WTC11 (cell line): ENCODE measurements at regions not wholly inside any gene's neighbourhood (a gene's known extent, or its start where the extent isn't known, plus 50 kb on each side); places are given as distances from the start of the nearest gene placed in this dataset.

Experiments
- FOXP1 ChIP-seq: sonication (generic); formaldehyde crosslinking; IDR thresholded peaks from 2 replicates; pipeline ENCODE4 v1.8.0; 2022; ENCODE audit warnings: missing genetic modification reagents, mild to moderate bottlenecking, moderate library complexity, borderline replicate concordance
- IRF2 ChIP-seq: sonication (generic); formaldehyde crosslinking; IDR thresholded peaks from 2 replicates; pipeline ENCODE4 v1.8.0; 2022; ENCODE audit warnings: low read depth, missing genetic modification reagents, borderline replicate concordance
- NR2C2 ChIP-seq: sonication (generic); formaldehyde crosslinking; IDR thresholded peaks from 2 replicates; pipeline ENCODE4 v1.8.0; 2022; ENCODE audit warnings: mild to moderate bottlenecking, missing genetic modification reagents
- ZNF317 ChIP-seq: sonication (generic); formaldehyde crosslinking; IDR thresholded peaks from 2 replicates; pipeline ENCODE4 v1.8.1; 2023; ENCODE audit warnings: low read depth, mild to moderate bottlenecking, moderate library complexity, missing genetic modification reagents, borderline replicate concordance
- TF ChIP-seq, protein P1 (sequence below): fragments of 200-600 bp; IDR thresholded peaks from 2 replicates; pipeline ENCODE4 v1.8.0; 2022; ENCODE audit warnings: antibody characterized with exemption
- TF ChIP-seq, protein P2 (sequence below): sonication (generic); formaldehyde crosslinking; IDR thresholded peaks from 2 replicates; pipeline ENCODE4 v1.8.0; 2022; ENCODE audit warnings: missing genetic modification reagents
- TF ChIP-seq, protein P3 (sequence below): sonication (generic); formaldehyde crosslinking; IDR thresholded peaks from 2 replicates; pipeline ENCODE4 v1.8.1; 2023; ENCODE audit warnings: mild to moderate bottlenecking, missing genetic modification reagents, borderline replicate concordance
- TF ChIP-seq, protein P4 (sequence below): fragments of 250-450 bp; sonication (Bioruptor Pico); IDR thresholded peaks from 2 replicates; pipeline ENCODE4 v1.9.0; 2021; ENCODE audit warnings: mild to moderate bottlenecking
- TF ChIP-seq, protein P5 (sequence below): sonication (generic); formaldehyde crosslinking; IDR thresholded peaks from 2 replicates; pipeline ENCODE4 v1.8.1; 2022; ENCODE audit warnings: mild to moderate bottlenecking, missing genetic modification reagents, moderate library complexity, borderline replicate concordance
- TF ChIP-seq, protein P6 (sequence below): sonication (generic); formaldehyde crosslinking; IDR thresholded peaks from 2 replicates; pipeline ENCODE4 v1.8.1; 2022; ENCODE audit warnings: mild to moderate bottlenecking, moderate library complexity, missing genetic modification reagents

DNA sequence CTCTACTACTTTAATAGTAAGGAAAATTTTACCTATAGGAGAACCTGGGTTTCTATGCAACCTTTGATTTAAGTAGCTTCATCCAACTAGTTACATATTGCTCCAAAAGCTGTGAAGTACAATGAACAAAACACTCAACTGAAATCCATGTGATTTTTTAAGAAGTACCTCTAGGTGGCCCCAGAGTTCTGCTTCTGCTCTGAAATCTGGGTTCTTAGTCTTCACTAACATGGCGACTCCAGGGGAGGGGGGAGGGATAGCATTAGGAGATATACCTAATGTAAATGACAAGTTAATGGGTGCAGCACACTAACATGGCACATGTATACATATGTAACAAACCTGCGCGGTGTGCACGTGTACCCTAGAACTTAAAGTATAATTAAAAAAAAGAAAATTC, 73.4 kb upstream of the MAGEB2 start:
- no peak for TF ChIP-seq ZNF317 (CRISPR knock-in tag)
- TF ChIP-seq, protein P1, sequence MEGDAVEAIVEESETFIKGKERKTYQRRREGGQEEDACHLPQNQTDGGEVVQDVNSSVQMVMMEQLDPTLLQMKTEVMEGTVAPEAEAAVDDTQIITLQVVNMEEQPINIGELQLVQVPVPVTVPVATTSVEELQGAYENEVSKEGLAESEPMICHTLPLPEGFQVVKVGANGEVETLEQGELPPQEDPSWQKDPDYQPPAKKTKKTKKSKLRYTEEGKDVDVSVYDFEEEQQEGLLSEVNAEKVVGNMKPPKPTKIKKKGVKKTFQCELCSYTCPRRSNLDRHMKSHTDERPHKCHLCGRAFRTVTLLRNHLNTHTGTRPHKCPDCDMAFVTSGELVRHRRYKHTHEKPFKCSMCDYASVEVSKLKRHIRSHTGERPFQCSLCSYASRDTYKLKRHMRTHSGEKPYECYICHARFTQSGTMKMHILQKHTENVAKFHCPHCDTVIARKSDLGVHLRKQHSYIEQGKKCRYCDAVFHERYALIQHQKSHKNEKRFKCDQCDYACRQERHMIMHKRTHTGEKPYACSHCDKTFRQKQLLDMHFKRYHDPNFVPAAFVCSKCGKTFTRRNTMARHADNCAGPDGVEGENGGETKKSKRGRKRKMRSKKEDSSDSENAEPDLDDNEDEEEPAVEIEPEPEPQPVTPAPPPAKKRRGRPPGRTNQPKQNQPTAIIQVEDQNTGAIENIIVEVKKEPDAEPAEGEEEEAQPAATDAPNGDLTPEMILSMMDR, result no peak
- TF ChIP-seq, protein P2, sequence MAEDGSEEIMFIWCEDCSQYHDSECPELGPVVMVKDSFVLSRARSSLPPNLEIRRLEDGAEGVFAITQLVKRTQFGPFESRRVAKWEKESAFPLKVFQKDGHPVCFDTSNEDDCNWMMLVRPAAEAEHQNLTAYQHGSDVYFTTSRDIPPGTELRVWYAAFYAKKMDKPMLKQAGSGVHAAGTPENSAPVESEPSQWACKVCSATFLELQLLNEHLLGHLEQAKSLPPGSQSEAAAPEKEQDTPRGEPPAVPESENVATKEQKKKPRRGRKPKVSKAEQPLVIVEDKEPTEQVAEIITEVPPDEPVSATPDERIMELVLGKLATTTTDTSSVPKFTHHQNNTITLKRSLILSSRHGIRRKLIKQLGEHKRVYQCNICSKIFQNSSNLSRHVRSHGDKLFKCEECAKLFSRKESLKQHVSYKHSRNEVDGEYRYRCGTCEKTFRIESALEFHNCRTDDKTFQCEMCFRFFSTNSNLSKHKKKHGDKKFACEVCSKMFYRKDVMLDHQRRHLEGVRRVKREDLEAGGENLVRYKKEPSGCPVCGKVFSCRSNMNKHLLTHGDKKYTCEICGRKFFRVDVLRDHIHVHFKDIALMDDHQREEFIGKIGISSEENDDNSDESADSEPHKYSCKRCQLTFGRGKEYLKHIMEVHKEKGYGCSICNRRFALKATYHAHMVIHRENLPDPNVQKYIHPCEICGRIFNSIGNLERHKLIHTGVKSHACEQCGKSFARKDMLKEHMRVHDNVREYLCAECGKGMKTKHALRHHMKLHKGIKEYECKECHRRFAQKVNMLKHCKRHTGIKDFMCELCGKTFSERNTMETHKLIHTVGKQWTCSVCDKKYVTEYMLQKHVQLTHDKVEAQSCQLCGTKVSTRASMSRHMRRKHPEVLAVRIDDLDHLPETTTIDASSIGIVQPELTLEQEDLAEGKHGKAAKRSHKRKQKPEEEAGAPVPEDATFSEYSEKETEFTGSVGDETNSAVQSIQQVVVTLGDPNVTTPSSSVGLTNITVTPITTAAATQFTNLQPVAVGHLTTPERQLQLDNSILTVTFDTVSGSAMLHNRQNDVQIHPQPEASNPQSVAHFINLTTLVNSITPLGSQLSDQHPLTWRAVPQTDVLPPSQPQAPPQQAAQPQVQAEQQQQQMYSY (CRISPR knock-in tag), result no peak
- TF ChIP-seq FOXP1 (CRISPR knock-in tag), result no peak
- TF ChIP-seq, protein P3, sequence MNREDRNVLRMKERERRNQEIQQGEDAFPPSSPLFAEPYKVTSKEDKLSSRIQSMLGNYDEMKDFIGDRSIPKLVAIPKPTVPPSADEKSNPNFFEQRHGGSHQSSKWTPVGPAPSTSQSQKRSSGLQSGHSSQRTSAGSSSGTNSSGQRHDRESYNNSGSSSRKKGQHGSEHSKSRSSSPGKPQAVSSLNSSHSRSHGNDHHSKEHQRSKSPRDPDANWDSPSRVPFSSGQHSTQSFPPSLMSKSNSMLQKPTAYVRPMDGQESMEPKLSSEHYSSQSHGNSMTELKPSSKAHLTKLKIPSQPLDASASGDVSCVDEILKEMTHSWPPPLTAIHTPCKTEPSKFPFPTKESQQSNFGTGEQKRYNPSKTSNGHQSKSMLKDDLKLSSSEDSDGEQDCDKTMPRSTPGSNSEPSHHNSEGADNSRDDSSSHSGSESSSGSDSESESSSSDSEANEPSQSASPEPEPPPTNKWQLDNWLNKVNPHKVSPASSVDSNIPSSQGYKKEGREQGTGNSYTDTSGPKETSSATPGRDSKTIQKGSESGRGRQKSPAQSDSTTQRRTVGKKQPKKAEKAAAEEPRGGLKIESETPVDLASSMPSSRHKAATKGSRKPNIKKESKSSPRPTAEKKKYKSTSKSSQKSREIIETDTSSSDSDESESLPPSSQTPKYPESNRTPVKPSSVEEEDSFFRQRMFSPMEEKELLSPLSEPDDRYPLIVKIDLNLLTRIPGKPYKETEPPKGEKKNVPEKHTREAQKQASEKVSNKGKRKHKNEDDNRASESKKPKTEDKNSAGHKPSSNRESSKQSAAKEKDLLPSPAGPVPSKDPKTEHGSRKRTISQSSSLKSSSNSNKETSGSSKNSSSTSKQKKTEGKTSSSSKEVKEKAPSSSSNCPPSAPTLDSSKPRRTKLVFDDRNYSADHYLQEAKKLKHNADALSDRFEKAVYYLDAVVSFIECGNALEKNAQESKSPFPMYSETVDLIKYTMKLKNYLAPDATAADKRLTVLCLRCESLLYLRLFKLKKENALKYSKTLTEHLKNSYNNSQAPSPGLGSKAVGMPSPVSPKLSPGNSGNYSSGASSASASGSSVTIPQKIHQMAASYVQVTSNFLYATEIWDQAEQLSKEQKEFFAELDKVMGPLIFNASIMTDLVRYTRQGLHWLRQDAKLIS (CRISPR knock-in tag), result no peak
- TF ChIP-seq, protein P4, sequence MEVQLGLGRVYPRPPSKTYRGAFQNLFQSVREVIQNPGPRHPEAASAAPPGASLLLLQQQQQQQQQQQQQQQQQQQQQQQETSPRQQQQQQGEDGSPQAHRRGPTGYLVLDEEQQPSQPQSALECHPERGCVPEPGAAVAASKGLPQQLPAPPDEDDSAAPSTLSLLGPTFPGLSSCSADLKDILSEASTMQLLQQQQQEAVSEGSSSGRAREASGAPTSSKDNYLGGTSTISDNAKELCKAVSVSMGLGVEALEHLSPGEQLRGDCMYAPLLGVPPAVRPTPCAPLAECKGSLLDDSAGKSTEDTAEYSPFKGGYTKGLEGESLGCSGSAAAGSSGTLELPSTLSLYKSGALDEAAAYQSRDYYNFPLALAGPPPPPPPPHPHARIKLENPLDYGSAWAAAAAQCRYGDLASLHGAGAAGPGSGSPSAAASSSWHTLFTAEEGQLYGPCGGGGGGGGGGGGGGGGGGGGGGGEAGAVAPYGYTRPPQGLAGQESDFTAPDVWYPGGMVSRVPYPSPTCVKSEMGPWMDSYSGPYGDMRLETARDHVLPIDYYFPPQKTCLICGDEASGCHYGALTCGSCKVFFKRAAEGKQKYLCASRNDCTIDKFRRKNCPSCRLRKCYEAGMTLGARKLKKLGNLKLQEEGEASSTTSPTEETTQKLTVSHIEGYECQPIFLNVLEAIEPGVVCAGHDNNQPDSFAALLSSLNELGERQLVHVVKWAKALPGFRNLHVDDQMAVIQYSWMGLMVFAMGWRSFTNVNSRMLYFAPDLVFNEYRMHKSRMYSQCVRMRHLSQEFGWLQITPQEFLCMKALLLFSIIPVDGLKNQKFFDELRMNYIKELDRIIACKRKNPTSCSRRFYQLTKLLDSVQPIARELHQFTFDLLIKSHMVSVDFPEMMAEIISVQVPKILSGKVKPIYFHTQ (CRISPR knock-in tag), result no peak
- TF ChIP-seq, protein P5, sequence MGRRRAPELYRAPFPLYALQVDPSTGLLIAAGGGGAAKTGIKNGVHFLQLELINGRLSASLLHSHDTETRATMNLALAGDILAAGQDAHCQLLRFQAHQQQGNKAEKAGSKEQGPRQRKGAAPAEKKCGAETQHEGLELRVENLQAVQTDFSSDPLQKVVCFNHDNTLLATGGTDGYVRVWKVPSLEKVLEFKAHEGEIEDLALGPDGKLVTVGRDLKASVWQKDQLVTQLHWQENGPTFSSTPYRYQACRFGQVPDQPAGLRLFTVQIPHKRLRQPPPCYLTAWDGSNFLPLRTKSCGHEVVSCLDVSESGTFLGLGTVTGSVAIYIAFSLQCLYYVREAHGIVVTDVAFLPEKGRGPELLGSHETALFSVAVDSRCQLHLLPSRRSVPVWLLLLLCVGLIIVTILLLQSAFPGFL (CRISPR knock-in tag), result no peak
- TF ChIP-seq, protein P6, sequence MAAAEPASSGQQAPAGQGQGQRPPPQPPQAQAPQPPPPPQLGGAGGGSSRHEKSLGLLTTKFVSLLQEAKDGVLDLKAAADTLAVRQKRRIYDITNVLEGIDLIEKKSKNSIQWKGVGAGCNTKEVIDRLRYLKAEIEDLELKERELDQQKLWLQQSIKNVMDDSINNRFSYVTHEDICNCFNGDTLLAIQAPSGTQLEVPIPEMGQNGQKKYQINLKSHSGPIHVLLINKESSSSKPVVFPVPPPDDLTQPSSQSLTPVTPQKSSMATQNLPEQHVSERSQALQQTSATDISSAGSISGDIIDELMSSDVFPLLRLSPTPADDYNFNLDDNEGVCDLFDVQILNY (CRISPR knock-in tag), result no peak
- TF ChIP-seq NR2C2 (CRISPR knock-in tag), result no peak
- TF ChIP-seq IRF2, result no peak
